SK-N-SH treated with all-trans-retinoic acid at 6 μM for 48 hours (cell line): ENCODE measurements at regions not wholly inside any gene's neighbourhood (a gene's known extent, or its start where the extent isn't known, plus 50 kb on each side); places are given as distances from the start of the nearest gene placed in this dataset.

Source experiments
- ATAC-seq: fragments of 200-7000 bp; cut with Tn5 transposase; 3 replicates; pipeline ENCODE4 v1.9.1; 2020; ENCODE audit warnings: mild to moderate bottlenecking, moderate library complexity
- ARNTL ChIP-seq: fragments of 450-650 bp; formaldehyde crosslinking; IDR thresholded peaks from 2 replicates; pipeline ENCODE4 v1.5.0; 2020; ENCODE audit warnings: low read depth, mild to moderate bottlenecking, moderate library complexity, borderline replicate concordance
- BACH2 ChIP-seq: fragments of 250-450 bp; sonication (Bioruptor Pico); IDR thresholded peaks from 2 replicates; pipeline ENCODE4 v1.9.0; 2021; ENCODE audit warnings: mild to moderate bottlenecking, borderline replicate concordance
- CREB5 ChIP-seq: fragments of 250-450 bp; sonication (Bioruptor Pico); IDR thresholded peaks from 2 replicates; pipeline ENCODE4 v1.5.1; 2020; ENCODE audit warnings: low read depth, mild to moderate bottlenecking, moderate library complexity
- CSRNP3 ChIP-seq: fragments of 250-450 bp; sonication (Bioruptor Pico); IDR thresholded peaks from 2 replicates; pipeline ENCODE4 v1.5.1; 2021; ENCODE audit warnings: mild to moderate bottlenecking, moderate library complexity
- ESRRG ChIP-seq: fragments of 250-450 bp; sonication (Bioruptor Pico); IDR thresholded peaks from 2 replicates; pipeline ENCODE4 v1.6.1; 2021; ENCODE audit warnings: mild to moderate bottlenecking
- GLIS3 ChIP-seq: fragments of 250-450 bp; sonication (Bioruptor Pico); IDR thresholded peaks from 2 replicates; pipeline ENCODE4 v1.5.0; 2020; ENCODE audit warnings: mild to moderate bottlenecking, moderate library complexity
- ISL1 ChIP-seq: fragments of 250-450 bp; sonication (Bioruptor Pico); IDR thresholded peaks from 2 replicates; pipeline ENCODE4 v2.1.2; 2022; ENCODE audit warnings: mild to moderate bottlenecking, moderate library complexity
- PPARA ChIP-seq: fragments of 250-450 bp; sonication (Bioruptor Pico); IDR thresholded peaks from 2 replicates; pipeline ENCODE4 v1.5.0; 2020; ENCODE audit warnings: mild to moderate bottlenecking, borderline replicate concordance
- RARB ChIP-seq: fragments of 250-450 bp; sonication (Bioruptor Pico); IDR thresholded peaks from 2 replicates; pipeline ENCODE4 v1.8.0; 2021; ENCODE audit warnings: mild to moderate bottlenecking, moderate library complexity
- SNAI2 ChIP-seq: fragments of 250-450 bp; sonication (Bioruptor Pico); IDR thresholded peaks from 2 replicates; pipeline ENCODE4 v1.5.0; 2020; ENCODE audit warnings: mild to moderate bottlenecking, moderate library complexity
- TCF4 ChIP-seq: fragments of 250-450 bp; sonication (Bioruptor Pico); IDR thresholded peaks from 2 replicates; pipeline ENCODE4 v1.8.0; 2021; ENCODE audit warnings: mild to moderate bottlenecking, moderate library complexity, borderline replicate concordance
- TOX ChIP-seq: fragments of 250-450 bp; sonication (Bioruptor Pico); IDR thresholded peaks from 2 replicates; pipeline ENCODE4 v1.8.0; 2021; ENCODE audit warnings: mild to moderate bottlenecking, moderate library complexity, borderline replicate concordance
- ZC3H10 ChIP-seq: fragments of 250-450 bp; sonication (Bioruptor Pico); IDR thresholded peaks from 2 replicates; pipeline ENCODE4 v1.5.1; 2021; ENCODE audit warnings: mild to moderate bottlenecking, moderate library complexity
- ZFP3 ChIP-seq: fragments of 250-450 bp; sonication (Bioruptor Pico); IDR thresholded peaks from 2 replicates; pipeline ENCODE4 v1.5.0; 2020; ENCODE audit warnings: mild to moderate bottlenecking, moderate library complexity
- ZFP30 ChIP-seq: fragments of 450-650 bp; formaldehyde crosslinking; IDR thresholded peaks from 2 replicates; pipeline ENCODE4 v1.5.0; 2022; ENCODE audit warnings: mild to moderate bottlenecking, moderate library complexity
- ZNF565 ChIP-seq: fragments of 450-650 bp; formaldehyde crosslinking; conservative IDR thresholded peaks from 2 replicates; pipeline ENCODE4 v1.5.0; 2020; ENCODE audit warnings: low read depth, mild to moderate bottlenecking, moderate library complexity
- ZNF70 ChIP-seq: fragments of 450-650 bp; formaldehyde crosslinking; IDR thresholded peaks from 2 replicates; pipeline ENCODE4 v1.5.0; 2020; ENCODE audit warnings: mild to moderate bottlenecking, moderate library complexity
- ZNF8 ChIP-seq: fragments of 450-650 bp; formaldehyde crosslinking; IDR thresholded peaks from 2 replicates; pipeline ENCODE4 v1.5.0; 2020; ENCODE audit warnings: mild to moderate bottlenecking, moderate library complexity
- TF ChIP-seq, protein P1 (sequence below): fragments of 250-450 bp; sonication (Bioruptor Pico); IDR thresholded peaks from 2 replicates; pipeline ENCODE4 v1.8.0; 2020; ENCODE audit warnings: mild to moderate bottlenecking, moderate library complexity, borderline replicate concordance
- TF ChIP-seq, protein P2 (sequence below): fragments of 250-450 bp; sonication (Bioruptor Pico); IDR thresholded peaks from 2 replicates; pipeline ENCODE4 v1.5.0; 2020; ENCODE audit warnings: mild to moderate bottlenecking, moderate library complexity

- no peak for ATAC-seq
- TF ChIP-seq ZNF8 (CRISPR knock-in tag) (no peak), ARNTL (CRISPR knock-in tag) (no peak), CSRNP3 (CRISPR knock-in tag) (no peak), BACH2 (CRISPR knock-in tag) (no peak), ZC3H10 (no peak), ESRRG (CRISPR knock-in tag) (no peak), GLIS3 (CRISPR knock-in tag) (no peak), ZFP3 (CRISPR knock-in tag) (no peak), ZFP30 (CRISPR knock-in tag) (no peak), SNAI2 (CRISPR knock-in tag) (no peak), ZNF70 (no peak), CREB5 (CRISPR knock-in tag) (no peak), ZNF565 (CRISPR knock-in tag) (no peak), PPARA (CRISPR knock-in tag) (no peak), RARB (CRISPR knock-in tag) (no peak), ISL1 (CRISPR knock-in tag) (no peak), TOX (no peak), TCF4 (CRISPR knock-in tag) (no peak)
- TF ChIP-seq, protein P1, sequence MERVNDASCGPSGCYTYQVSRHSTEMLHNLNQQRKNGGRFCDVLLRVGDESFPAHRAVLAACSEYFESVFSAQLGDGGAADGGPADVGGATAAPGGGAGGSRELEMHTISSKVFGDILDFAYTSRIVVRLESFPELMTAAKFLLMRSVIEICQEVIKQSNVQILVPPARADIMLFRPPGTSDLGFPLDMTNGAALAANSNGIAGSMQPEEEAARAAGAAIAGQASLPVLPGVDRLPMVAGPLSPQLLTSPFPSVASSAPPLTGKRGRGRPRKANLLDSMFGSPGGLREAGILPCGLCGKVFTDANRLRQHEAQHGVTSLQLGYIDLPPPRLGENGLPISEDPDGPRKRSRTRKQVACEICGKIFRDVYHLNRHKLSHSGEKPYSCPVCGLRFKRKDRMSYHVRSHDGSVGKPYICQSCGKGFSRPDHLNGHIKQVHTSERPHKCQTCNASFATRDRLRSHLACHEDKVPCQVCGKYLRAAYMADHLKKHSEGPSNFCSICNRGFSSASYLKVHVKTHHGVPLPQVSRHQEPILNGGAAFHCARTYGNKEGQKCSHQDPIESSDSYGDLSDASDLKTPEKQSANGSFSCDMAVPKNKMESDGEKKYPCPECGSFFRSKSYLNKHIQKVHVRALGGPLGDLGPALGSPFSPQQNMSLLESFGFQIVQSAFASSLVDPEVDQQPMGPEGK (CRISPR knock-in tag): no peak
- TF ChIP-seq, protein P2, sequence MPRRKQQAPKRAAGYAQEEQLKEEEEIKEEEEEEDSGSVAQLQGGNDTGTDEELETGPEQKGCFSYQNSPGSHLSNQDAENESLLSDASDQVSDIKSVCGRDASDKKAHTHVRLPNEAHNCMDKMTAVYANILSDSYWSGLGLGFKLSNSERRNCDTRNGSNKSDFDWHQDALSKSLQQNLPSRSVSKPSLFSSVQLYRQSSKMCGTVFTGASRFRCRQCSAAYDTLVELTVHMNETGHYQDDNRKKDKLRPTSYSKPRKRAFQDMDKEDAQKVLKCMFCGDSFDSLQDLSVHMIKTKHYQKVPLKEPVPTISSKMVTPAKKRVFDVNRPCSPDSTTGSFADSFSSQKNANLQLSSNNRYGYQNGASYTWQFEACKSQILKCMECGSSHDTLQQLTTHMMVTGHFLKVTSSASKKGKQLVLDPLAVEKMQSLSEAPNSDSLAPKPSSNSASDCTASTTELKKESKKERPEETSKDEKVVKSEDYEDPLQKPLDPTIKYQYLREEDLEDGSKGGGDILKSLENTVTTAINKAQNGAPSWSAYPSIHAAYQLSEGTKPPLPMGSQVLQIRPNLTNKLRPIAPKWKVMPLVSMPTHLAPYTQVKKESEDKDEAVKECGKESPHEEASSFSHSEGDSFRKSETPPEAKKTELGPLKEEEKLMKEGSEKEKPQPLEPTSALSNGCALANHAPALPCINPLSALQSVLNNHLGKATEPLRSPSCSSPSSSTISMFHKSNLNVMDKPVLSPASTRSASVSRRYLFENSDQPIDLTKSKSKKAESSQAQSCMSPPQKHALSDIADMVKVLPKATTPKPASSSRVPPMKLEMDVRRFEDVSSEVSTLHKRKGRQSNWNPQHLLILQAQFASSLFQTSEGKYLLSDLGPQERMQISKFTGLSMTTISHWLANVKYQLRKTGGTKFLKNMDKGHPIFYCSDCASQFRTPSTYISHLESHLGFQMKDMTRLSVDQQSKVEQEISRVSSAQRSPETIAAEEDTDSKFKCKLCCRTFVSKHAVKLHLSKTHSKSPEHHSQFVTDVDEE (CRISPR knock-in tag): no peak
Observed at GRCh38 chr14:98925354-98926040, 346.5 kb downstream of the BCL11B start.

DNA sequence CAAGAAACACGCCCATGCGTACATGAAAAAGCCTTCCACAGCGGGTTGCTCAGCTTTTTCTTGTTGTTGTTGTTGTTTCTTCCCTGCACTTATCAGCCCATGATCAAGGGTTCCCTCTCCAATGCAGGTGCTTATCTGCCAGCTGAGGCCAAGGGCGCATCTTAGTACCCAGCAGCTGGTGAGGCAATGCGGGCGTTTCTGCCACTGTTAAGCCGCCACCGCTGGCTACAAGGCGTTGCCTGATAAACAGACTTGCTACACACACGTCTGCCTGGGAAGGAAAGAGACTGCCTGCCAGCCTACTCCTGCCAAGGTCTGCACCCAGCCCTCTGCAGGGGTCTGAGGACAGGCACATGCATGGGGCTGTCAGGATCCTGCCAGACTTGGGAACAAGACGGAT lies 345.9 kb downstream of the BCL11B start:
- no peak for ATAC-seq
- no peak for TF ChIP-seq ARNTL (CRISPR knock-in tag)
- no peak for TF ChIP-seq ISL1 (CRISPR knock-in tag)
- TF ChIP-seq, all 23 proteins: peak for 0

GRCh38 chr14:98926801-98927200 lies 345.2 kb downstream of the BCL11B start:
- TF ChIP-seq RARB (CRISPR knock-in tag) (no peak), PPARA (CRISPR knock-in tag) (no peak), ISL1 (CRISPR knock-in tag) (no peak), ZNF70 (no peak), ZFP3 (CRISPR knock-in tag) (no peak)
- TF ChIP-seq, all 23 proteins: peak for 0
- no peak for ATAC-seq

- TF ChIP-seq ZNF8 (CRISPR knock-in tag): no peak
- no peak for ATAC-seq
Observed at GRCh38 chr14:98927986-98928385, 344.0 kb downstream of the BCL11B start.

GRCh38 chr14:98928418-98928817 lies 343.6 kb downstream of the BCL11B start:
- TF ChIP-seq RARB (CRISPR knock-in tag) (no peak), TOX (no peak), ZNF565 (CRISPR knock-in tag) (no peak)
- TF ChIP-seq, protein P2 (CRISPR knock-in tag): no peak
- no peak for ATAC-seq
